CD4-positive, alpha-beta T cell treated with Interleukin-4 for 1 hour (primary cell): ENCODE measurements at regions not wholly inside any gene's neighbourhood (a gene's known extent, or its start where the extent isn't known, plus 50 kb on each side); places are given as distances from the start of the nearest gene placed in this dataset.
A peak's percentile ranks its signal among the peaks of the same experiment; 100 is the strongest.

ENCODE experiments used
- DNase-seq, 2 donors: peaks; one replicate each; pipeline ENCODE4 v3.0.0-alpha.2; 2020 to 2022

DNA sequence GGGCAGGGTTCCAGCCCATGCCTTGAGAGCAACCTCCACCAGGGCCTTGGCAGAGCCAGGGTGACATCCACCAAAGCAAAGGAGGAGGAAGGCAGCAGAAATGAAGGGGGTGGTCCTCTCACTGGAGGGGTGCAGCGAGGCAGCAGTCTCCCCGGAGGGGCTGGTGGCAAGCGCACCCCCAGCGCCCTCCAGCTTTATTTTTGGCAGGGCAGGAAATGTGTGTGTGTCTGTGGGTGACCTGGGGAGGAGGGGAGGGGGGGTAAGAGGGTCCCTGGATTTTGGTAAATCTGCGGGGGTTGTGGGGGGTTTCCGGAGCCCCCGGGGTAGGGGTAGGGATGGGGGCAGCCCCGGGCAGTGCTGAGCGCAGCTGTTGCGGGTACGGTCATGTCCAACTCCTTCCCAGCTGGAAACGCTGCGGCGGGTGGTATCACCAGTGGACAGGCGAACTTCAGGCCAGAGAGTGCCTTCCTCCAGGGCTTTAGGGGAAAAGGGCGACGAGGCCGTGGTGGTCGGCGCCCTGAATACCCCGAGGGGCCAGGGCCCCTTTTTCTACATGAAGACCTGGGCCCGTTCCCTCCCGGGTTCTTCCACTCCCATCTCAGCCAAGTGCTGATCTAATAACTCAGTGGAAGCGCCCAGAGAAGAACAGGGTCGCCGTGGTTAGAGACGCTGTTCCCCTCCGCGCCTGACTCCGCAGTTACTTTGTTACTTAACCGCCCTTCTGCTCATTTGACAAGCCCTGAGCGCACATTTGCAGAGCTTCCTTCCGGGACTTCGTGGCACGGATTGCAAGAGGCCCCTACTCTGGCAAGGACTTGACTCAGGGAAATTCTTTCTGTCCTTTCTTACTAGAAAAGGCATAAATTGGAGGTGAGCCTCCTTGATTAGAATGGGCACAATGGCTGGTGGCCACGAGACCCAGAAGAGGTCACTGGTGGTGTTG is 55.2 kb downstream of the FOS start:
- DNase-seq, result peak; percentile 62 to 69

DNA sequence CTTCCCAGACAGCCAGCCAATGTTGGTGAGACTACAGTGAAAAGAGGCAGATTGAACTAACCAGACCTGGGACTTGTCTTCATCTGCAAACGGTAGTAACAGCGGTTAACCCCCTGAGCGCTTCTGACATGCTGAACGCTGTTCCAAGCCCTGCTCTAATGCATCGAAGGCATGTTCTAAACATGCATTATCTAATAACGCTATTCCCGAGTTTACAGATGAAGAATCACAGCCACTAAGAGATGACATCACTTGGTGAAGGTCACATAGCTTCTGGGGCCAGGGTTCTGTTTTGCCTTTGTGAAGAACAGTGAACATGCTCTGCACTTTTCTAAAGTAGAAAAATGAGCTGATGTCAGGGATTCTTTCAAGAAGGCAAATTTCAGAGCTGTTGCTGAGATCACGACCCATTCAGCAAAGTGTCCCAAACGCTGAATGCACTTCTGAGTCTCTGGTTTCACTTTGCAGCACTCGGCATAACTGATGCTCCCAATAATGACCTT is 56.0 kb downstream of the FOS start:
- peak in 1 of 2 donors; percentile 7 for DNase-seq

DNA sequence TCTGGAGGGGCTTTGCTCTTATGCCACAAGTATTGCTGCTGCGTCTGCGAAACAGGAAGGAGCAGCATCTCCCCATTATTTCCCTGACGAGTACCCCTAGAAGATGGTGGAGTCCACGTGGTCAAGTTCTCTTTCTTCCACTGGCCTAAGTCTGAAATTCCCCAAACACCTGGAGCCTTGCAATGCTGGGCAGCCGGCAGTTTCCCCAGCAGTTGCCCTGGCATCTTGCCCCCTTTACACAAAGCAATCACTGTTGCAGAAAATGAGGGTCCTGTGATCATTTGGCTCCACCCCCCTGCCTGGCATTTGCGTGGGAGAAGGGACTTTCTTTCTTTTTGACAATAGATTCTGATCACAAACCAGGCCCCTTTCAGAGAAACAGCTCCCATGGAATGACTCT is 56.9 kb downstream of the FOS start:
- DNase-seq, result no peak

DNA sequence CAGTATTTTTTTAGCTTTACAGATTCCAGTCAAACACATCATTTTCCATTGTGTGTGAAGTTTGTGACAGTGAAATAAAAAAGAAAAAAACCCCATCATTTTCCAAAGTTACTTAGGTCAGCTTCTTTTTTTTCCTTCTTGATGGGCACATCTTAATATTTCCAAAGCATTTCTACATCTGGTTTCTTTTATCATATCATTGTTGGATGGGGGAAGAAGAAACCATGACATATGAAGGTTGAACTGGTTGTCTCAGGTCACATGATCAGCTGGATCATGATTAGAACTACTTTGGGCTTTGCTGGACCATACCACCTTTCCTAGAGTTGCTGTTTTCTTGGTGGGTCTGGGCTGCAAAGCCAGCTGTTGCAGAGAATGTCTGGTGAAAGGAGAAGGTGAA is 59.8 kb downstream of the FOS start:
- no peak for DNase-seq

DNA sequence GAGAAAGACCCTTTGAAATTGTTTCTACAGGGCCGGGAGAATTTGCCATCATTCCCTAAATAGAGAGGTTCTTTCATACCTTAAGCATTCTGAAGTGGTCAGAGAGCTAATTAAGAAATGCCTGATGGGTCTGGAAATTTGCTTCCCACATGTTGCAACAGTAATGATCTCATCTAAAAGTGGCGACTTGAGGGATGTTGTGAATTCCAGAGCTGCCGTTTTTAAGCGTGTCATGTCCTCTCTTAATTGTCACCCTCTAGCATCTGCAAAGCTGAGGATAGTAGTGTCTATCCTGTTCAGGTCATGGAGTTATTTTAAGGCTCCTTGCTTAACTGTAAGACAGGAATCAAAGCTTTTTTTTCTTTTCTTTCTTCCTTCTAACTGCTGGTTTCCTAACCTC is 60.4 kb downstream of the FOS start:
- no peak for DNase-seq

DNA sequence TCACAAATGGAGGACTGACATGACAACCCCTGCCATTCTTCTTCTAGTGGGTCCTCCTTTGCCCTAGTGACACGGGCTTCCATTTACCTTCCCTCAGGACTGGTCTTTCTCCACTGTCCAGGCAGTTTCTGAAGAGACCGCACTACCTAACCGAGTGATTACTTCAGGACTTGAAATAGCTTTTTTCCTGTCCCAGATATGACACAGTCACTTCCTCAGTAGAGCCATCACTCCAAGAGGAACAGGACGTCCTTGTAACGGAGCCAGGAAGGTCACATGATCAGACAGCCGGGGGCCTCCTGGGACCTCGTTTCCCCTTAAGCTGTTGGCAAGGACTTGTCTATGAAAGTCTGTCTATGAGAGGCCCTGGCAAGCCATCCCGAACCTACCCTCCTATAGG is 62.3 kb downstream of the FOS start:
- peak in 1 of 2 donors; percentile 38 for DNase-seq

DNA sequence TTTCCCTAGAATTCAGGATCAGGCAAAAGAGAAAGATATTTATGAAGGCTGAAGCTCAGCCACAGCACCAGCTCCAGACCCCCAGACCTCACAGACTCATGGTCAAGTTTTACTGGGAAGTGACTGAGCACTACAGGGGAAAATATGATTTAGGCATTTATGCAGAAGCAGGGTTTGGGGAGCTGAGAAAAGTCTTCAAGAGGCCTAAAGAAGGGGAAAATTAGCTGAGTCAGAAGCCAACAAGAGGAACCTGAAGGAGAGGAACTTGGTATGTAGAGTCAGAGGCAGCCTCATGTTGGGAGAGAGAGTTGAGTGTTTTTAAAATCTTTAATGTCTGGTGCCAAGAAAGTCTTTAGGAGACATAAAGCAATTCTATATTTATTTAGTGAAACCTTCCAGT is 63.0 kb downstream of the FOS start:
- DNase-seq, result peak in 1 of 2 donors; percentile 16

DNA sequence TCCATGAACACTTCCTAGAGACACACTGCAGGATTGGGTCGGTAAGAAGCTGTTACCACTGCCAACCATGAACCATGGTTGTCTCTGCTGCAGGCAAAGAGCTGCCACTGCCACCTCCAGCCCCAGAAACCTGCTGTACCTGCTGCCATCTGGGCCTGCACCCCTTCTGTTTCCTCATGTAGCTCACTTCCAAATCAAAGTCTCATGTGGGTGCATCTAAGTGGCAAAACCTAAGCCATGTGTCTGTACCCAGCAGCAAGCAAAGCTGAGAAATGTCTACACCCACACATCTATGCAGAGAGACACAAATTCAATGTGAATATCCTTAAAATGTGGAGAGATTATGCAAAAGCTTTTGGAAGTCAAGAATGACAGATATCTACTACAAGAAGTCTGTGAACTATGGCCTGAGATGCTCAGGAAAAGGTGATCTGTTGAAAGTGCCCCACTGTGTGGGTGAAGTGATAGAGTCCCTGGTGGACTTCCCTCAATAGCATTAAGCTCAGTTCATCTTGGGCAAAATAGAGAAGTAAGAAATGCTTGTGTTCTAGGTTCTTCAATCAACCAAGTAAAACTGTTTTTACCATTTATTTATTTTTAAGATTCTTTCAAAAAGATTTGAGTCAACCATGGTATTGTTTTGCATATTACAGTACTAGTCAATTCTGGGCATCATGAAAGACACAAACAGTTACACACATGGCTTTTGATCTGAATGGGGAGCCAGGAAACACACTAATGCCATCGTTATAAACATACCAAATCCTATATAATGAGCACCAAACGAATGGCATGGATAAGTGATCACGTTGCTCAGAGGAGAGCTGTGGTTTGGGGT is 64.4 kb downstream of the FOS start:
- no peak for DNase-seq

DNA sequence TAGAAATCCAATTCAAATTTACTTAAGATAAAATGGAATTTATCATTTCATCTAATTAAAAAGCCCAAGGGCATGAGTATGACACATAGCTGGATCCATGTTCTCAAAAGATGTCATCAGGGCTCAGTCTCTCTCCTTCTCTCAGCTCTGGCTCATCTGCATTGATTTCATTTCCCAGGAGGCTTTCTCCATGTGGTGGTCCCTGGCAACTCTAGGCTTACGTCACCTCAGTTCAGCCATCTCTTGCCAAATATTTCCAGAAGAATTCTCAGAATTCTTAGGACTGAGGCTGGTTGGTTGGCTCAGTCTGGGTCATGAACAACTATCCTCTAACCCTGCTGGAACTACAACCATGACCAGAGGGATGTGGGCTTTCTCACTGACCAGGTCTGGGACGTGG is 65.3 kb downstream of the FOS start:
- DNase-seq, result no peak

DNA sequence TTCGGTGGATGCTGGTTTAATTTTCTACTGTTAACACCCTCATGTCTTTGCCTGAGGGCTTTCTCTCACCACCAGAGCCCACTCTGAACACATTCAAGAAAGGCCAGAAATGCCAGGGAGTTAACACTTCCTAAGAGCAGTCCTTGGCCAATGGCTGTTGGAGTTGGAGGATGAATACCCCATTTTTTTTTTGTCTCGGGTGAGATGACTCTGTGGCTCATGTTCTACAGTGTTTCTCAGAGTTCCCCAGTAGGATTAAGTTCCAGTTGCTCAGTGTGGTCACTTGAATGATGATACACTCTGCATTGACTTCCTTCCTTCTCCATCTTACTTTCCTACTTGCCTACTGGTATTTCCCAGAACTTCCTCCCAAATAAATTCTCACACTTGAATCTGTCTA is 65.8 kb downstream of the FOS start:
- DNase-seq, result no peak

DNA sequence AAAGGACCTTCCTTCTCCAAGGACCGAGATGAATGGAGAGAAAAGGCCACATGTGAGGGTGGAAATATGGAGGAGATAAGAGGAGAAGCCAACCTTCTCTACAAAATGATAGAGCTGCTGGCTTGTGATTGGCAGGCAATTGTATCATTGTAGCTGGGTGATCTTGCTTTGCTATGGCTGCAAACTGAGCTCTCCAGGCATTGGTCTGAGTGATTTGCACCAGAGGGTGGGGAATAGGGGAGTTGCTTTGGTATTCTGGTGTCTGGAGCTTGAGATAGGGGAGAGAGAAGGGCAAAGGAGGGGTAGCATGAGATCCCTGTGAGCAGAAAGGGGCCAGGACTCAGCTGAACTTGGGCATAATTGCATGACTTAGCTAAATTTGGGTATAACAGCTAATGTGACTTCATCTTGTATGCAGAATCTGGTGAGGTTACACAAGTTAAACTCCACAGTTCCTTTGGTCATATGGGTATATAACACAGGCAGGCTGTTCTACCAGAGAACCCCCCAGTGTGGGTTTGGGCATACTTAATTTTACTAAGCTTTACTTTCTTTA is 72.0 kb downstream of the FOS start:
- DNase-seq, result no peak

DNA sequence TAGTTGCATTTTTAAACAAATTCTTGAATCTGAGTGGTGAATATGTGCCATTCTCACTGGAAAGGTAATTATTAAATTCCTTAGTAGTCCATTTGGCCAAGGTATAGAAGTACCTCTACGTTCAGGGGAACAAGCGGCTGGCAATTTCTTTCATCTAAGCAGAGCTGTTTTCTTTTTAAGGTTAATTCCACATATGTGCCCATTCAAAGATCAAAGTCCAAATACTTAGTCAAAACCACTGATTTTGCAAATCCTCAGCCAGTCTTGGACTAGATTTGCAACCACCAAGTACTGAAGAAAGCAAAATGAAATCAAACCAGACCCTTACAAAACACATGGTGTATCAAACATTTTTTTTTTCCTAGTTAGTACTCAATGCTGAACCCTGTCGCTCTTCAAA is 68.7 kb upstream of the JDP2 start:
- DNase-seq, result no peak

DNA sequence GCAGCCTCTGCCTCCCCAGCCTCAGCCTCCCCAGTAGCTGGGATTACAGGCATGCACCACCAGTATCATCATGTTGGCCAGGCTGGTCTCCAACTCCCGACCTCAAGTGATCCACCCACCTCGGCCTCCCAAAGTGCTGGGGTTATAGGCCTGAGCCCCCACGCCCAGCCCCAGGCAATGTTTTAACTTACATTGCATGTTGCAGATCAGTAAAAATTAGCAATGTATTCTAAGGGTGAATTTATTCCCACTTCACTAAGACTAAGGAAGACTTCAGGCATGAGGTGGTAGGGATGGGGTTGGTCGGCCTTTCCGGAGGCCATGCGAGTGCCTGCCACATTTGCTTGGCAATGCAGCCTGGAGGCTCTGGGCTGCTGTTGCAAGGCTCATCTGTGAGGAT is 66.8 kb upstream of the JDP2 start:
- no peak for DNase-seq

DNA sequence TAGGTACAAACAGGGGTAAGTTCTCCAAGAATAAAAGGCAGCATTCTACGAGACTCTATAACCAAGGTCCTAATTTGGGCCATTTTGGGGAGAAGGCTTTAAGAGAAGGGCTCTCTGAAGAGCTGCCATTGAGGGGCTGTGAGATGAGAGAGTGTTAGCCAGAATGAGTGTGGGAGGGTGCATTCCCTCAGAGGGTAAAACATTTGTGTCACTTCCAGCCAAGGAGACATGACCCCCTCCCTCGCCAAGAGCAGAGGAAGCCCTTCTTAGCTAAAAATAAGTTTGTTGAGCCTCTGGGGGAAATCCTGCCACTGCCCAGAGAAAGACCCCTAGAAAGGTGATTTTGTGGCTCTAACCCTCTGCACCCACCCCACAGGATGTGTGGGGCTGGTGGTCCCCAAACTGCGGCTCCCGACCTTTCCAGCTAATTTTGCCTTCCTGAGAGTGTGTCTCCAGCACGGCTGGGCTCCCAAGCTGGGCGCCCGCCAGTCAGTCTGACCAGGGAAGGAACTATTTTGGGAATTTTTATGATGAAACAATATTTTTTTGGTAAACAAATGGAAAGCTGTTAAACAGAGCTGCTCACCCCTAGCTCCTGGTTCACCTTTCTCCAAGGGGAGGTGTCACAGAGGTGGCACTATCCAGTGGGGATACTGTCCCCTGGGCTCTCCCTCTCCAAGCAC is 65.9 kb upstream of the JDP2 start:
- DNase-seq, result no peak

DNA sequence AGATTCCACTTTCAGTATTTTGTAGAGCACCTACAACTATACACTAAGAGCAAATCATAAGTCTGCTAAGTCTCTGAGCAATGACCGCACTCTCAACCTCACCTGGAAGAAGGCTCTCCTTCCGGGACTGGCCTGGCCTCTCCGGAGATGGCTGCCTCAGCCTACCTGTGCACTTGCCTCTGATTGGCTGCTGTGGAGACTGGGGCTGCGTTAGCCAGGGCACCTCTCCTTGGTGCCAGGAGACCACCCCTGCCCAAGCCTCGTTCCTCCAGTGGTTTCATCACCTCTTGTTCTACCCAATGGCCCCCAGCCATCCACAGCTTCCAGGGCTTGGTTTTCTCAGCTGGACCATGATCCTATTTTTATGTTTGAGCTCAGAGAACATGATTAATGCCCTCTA is 64.7 kb upstream of the JDP2 start:
- no peak for DNase-seq

DNA sequence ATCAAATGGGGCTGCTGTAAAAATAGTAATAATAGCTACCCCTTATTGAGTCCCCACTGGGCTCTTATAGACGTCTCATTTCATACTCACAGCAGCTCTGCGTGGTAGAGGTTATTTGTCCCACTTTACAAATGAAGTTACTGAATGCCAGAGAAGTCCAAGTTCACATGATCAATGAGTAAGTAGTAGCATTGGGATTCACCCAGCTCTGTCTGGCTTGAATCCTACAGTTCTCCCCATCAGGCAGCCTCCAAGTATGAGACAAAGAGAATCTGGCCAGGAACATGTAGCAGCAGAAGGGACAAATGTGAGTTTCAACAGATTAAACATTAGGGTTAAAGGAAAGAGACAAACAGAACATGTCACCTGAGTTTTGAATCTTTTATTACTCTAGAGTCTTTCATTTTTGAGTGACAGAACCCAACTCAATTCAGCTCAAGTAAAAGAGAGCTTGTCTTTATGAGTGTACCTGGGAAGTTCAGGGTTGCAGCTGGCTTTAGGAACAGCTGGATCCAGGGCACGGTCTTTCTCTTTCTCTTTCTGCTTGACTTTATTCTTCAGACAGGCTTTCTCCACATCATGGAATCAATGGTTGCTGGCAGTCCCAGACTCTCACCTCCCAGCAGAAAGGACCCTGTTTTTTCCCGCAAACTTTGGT is 64.1 kb upstream of the JDP2 start:
- no peak for DNase-seq

DNA sequence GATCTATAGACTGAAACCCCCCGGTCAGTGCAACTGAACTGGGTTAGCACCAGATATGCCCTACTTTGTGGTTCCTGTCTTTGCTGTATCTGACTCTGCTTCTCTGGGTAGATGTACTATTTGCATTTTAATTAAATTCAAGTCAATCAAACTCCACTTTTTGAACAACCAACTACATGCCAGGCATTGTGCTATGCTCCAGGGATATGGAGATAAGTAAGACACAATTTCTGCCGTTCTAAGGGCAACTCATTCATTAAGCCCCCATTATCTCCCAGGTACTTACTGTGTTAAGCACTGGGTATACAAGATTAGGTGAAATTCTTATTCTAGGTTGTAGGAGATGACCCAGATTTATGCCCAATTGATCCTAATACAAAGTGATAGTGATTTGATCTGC is 62.7 kb upstream of the JDP2 start:
- no peak for DNase-seq

DNA sequence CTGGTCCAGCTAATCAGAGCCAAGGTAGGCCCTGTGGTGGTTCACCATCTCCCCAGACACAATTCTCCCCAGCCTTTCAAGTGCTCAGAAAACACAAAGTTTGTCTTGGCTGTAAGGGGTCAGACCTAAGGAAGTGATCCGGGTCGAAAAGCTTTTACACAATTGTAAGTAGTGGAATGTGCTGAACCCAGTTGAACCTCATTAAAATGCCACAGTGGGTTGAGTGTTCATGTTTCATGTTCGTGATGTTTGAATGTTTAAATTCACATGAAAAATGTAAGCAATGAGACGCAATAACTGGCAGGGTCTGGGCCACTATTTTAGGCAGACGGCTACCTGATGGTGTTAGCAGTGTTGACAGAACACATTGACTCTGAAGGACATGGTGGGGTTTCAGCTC is 60.9 kb upstream of the JDP2 start:
- no peak for DNase-seq

DNA sequence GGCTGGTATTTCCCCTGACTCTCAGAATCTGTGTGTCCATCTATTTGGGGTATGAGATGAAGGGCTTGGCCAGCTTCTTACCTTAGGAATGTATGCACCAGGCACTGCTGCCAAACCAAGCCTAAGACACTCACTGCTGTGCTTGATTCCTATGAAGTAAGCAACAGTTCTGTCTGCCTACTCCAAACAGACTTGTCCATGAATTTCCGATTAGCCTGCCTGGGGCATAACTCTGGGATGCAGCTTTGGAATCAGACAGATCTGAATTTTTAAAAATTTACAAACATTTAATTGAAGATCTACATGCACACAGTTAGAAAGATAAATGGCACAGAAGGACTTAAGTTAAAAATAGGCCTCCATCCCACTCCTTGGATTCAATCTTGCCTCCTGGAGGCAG is 59.5 kb upstream of the JDP2 start:
- no peak for DNase-seq

DNA sequence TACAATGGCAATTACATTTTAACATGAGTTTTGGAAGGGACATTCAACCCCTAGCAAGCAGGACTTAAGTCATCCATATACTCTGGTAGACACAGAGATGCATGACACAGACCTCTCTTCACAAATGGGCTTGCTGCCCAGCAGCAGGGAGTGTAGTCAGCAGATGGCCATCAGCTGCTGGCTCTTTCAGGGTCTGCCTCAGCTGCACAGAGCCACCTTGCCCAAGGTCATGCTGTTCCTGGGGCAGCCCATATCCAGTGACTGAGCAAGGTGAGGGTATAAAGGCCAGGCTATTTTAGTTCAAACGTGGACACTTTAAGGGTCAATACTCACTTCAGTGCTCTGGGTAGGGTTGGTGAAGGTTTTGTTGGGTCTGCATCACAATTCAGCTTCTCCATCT is 58.3 kb upstream of the JDP2 start:
- no peak for DNase-seq

DNA sequence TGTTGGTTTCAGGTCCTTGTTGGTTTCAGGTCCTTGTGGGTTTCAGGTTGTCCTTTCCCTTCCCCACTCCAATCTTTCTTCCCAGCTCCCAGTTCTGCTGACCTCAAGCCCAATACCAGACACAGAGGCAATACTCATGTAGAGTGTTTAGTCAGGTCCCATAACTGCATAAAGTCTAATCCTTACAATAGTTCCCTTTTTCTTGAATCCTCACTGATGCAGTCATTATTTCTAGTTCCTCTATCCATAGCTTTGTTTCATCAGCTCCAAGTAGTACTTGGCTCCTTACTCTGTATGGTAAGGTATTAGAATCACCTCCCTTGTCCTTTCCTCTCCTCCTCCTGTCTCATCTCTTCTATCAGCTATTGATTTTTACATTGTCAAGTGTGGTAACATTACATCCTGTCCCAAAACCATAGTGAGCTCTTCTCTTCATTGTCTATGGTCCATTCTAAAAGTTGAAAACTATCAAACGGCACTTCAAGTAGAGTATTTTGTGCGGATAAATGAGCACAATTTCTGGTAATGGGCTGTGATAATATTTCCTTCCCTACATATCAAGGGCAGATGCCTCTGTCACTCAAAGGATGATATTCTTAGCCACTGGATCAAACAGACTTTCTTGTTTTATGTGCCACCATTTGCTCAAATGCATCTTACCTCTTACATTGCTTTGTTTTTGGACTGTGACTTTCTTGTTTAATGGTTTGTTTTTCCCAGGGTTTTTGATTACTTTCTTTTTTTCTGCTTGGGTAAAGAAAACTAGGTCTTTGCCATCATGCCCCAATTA is 57.2 kb upstream of the JDP2 start:
- DNase-seq, result no peak

DNA sequence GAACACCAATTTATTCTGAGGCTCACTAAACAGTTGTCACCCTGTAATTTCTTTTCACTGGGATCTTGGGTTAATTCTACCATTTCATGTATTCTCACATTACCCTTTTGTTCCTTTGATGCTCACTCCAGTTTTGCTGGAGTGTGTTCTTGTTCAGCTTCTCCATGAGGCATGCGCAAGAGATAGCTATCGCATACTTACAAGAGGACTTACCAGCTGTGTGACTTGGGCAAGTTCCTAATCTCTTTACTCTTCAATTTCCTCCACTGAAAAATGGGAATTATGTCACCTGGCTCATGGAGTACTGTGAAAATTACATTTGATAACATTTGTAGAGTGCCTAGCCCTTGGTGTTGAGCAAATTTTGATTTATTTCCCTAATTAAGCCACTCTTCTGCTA is 56.5 kb upstream of the JDP2 start:
- no peak for DNase-seq
